Activated naive CD4-positive, alpha-beta T cell treated with anti-CD3 and anti-CD28 coated beads, Interleukin-2, amount 10 ng/mL, durations not matched to agents 7 days and 5 days (primary cell): ENCODE measurements at regions not wholly inside any gene's neighbourhood (a gene's known extent, or its start where the extent isn't known, plus 50 kb on each side); places are given as distances from the start of the nearest gene placed in this dataset.
A peak's percentile ranks its signal among the peaks of the same experiment; 100 is the strongest.

ENCODE experiments used
- CTCF ChIA-PET: fragments of 350-600 bp; sonication (Branson Sonifier 250); formaldehyde crosslinking; loops from one replicate; lab custom pipeline; 2021; ENCODE audit warnings: antibody characterized with exemption; lab: Charles Lee
- DNase-seq: peaks from one replicate; pipeline ENCODE4 v3.0.0-alpha.2; 2020
- H3K27ac Mint-ChIP-seq: one replicate; pipeline ENCODE4 v1.8.0; 2021; ENCODE audit warnings: mild to moderate bottlenecking, moderate library complexity, mixed read lengths
- H3K27me3 Mint-ChIP-seq: one replicate; pipeline ENCODE4 v1.8.0; 2021; ENCODE audit warnings: mild to moderate bottlenecking, mixed read lengths
- H3K36me3 Mint-ChIP-seq: one replicate; pipeline ENCODE4 v1.8.0; 2021; ENCODE audit warnings: mixed read lengths
- H3K4me1 Mint-ChIP-seq: one replicate; pipeline ENCODE4 v1.8.0; 2021; ENCODE audit warnings: mixed read lengths
- H3K4me3 Mint-ChIP-seq: one replicate; pipeline ENCODE4 v1.8.0; 2021; ENCODE audit warnings: mild to moderate bottlenecking, moderate library complexity, mixed read lengths
- H3K9me3 Mint-ChIP-seq: one replicate; pipeline ENCODE4 v1.8.0; 2021; ENCODE audit warnings: mixed read lengths

DNA sequence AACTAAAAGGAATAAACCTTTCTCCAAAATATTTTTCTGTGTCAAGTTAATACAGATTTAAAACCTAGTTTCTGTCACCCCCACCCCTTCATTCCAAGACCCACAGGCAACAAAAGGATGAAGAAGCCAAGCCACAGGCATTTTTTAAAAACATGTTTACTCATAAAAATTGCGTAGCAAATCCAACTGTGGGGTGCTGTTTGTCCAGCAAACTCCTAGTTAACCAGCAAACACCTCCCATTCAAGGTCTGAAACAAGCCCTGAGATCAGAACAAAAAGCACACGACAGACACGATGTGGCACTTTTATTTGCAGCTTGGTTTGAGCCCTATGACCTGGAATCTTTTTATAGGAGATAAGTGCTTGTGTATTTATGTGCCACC lies 149.9 kb upstream of the CAMK1G start:
- Mint-ChIP-seq H3K4me1 (no peaks in the 10 kb centered on the region), H3K27me3 (peaks cover 44% of the 10 kb centered on the region)
- CTCF ChIA-PET: interaction anchor here (1.1 kb wide), 1 partner anchor 79 kb away, joined by 3 read pairs; no protein-coding TSS in a partner anchor

GRCh38 chr1:209434066-209434465 lies 149.4 kb upstream of the CAMK1G start:
- no peak for DNase-seq
- Mint-ChIP-seq H3K4me3 (no peak overlapping the region), H3K27me3 (peaks cover 40% of the 10 kb centered on the region), H3K27ac (no peak overlapping the region), H3K9me3 (no peaks in the 10 kb centered on the region), H3K4me1 (no peaks in the 10 kb centered on the region), H3K36me3 (no peaks in the 10 kb centered on the region)
- CTCF ChIA-PET: interaction anchor here (1.1 kb wide), 1 partner anchor 79 kb away, joined by 3 read pairs; no protein-coding TSS in a partner anchor

More for the DNA sequence above, 149.9 kb upstream of the CAMK1G start:
- Mint-ChIP-seq H3K4me3 (no peak overlapping the region), H3K27ac (no peak overlapping the region), H3K36me3 (no peaks in the 10 kb centered on the region), H3K9me3 (no peaks in the 10 kb centered on the region)
- DNase-seq: no peak

DNA sequence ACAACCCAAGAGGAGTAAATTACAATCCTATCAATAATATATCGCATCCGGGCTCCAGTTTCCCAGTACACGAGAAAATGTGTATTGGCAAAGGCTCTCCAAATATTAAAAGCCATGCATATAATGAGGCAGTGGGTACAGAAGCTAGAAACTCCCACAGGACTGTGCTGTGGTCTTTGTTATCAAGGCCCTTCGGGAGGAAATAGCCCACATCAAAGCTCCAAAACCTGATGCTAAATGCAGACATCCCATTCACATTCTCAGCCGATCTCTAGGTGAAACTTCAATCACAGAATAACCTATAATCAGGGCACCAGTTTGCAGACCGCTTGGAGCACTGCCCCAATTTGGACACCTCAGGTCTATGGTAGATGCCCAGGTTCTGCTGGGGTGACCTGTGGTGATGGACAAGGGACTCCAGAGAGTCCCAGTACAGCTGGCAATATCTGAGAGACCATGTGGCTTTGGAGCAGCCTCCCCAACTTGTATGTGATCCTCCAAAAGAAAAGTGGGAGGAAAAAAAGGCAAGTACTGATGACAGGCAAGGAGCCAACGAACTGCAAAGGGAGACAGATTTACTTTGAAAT lies 148.8 kb upstream of the CAMK1G start:
- CTCF ChIA-PET: interaction anchor here (1.1 kb wide), 1 partner anchor 78 kb away, joined by 3 read pairs; no protein-coding TSS in a partner anchor
- Mint-ChIP-seq H3K4me3 (no peak overlapping the region), H3K27ac (no peak overlapping the region), H3K27me3 (peaks cover 36% of the 10 kb centered on the region), H3K36me3 (no peaks in the 10 kb centered on the region), H3K9me3 (no peaks in the 10 kb centered on the region), H3K4me1 (no peaks in the 10 kb centered on the region)
- DNase-seq: no peak

- CTCF ChIA-PET: no interaction called here
- Mint-ChIP-seq H3K9me3 (no peaks in the 10 kb centered on the region), H3K36me3 (no peaks in the 10 kb centered on the region), H3K27me3 (peaks cover 28% of the 10 kb centered on the region), H3K4me3 (no peak overlapping the region), H3K27ac (peak overlapping the region; percentile 35), H3K4me1 (no peaks in the 10 kb centered on the region)
- peak; percentile 56 for DNase-seq
These were observed 147.6 kb upstream of the CAMK1G start for GRCh38 chr1:209435654-209436566.

DNA sequence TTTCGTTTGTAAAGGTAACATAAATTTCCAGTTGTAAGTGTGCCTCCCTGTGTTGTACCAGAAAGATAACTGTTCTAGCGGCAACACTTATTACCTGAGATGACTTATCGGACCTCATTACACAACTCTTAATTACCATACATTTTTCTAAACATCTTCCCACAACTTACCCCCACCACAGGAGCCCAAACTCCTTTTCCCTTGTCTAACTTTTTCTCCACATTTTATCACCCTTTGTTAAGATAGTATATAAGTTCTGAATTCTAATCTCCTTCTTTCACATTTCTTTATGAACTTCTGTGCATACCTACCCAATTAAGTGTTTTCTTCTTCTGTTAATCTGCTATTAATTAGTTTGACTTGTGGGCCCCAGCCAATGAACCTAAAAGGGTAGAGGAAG lies 143.7 kb upstream of the CAMK1G start:
- no peaks in the 10 kb centered on the region for H3K9me3 Mint-ChIP-seq
- H3K27ac Mint-ChIP-seq: no peak overlapping the region
- no peaks in the 10 kb centered on the region for H3K36me3 Mint-ChIP-seq
- no peak overlapping the region for H3K4me3 Mint-ChIP-seq
- CTCF ChIA-PET: no interaction called here
- H3K27me3 Mint-ChIP-seq: peaks cover 11% of the 10 kb centered on the region
- no peaks in the 10 kb centered on the region for H3K4me1 Mint-ChIP-seq
- no peak for DNase-seq

- H3K27me3 Mint-ChIP-seq: peaks cover 3% of the 10 kb centered on the region
- no peak for DNase-seq
- no peak overlapping the region for H3K27ac Mint-ChIP-seq
- no peaks in the 10 kb centered on the region for H3K9me3 Mint-ChIP-seq
- CTCF ChIA-PET: no interaction called here
- H3K4me1 Mint-ChIP-seq: no peaks in the 10 kb centered on the region
- H3K4me3 Mint-ChIP-seq: no peak overlapping the region
- H3K36me3 Mint-ChIP-seq: no peaks in the 10 kb centered on the region
These were observed 140.1 kb upstream of the CAMK1G start for GRCh38 chr1:209443361-209443931.

DNA sequence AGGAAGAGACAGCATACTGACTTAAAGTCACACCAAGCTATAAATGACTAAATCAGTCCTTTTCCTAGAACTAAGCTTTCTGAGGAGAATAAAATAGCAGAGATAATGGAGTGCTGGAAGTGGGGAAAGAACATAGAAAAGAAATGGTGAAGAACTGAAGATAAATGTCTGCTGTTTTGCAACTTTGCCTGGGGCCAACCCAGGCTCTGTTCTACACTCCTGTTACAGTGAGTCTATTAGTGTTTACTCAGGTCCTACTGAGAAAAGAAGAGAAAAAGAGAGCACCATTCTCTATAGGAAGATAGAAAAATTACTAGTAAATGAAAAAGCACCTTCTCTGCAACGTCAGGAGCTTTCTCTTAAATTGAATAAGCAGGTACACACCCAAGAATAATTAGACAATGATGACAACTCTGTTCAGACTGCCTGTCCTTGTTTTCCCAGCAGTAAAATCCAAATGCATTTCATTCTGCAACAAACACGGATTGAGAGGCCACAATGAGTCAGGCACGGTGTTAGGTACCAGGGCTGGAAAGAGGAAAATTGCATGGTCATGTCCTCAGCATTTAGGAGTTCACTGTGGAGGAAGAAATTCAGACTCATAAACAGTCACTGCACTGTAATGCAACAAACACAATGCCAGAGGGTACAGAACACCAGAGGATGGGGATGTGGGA lies 139.4 kb upstream of the CAMK1G start:
- CTCF ChIA-PET: no interaction called here
- no peaks in the 10 kb centered on the region for H3K36me3 Mint-ChIP-seq
- H3K27ac Mint-ChIP-seq: no peak overlapping the region
- no peak for DNase-seq
- no peaks in the 10 kb centered on the region for H3K4me1 Mint-ChIP-seq
- H3K4me3 Mint-ChIP-seq: no peak overlapping the region
- H3K9me3 Mint-ChIP-seq: no peaks in the 10 kb centered on the region
- peaks cover 3% of the 10 kb centered on the region for H3K27me3 Mint-ChIP-seq

GRCh38 chr1:209444961-209445360 lies 138.6 kb upstream of the CAMK1G start:
- no peak for DNase-seq
- H3K27me3 Mint-ChIP-seq: peaks cover 3% of the 10 kb centered on the region
- CTCF ChIA-PET: no interaction called here
- no peak overlapping the region for H3K4me3 Mint-ChIP-seq
- H3K9me3 Mint-ChIP-seq: no peaks in the 10 kb centered on the region
- no peaks in the 10 kb centered on the region for H3K36me3 Mint-ChIP-seq
- no peaks in the 10 kb centered on the region for H3K4me1 Mint-ChIP-seq
- H3K27ac Mint-ChIP-seq: no peak overlapping the region

GRCh38 chr1:209445576-209445975 lies 137.9 kb upstream of the CAMK1G start:
- DNase-seq: no peak
- Mint-ChIP-seq H3K4me1 (no peaks in the 10 kb centered on the region), H3K27me3 (peaks cover 3% of the 10 kb centered on the region), H3K36me3 (no peaks in the 10 kb centered on the region), H3K9me3 (no peaks in the 10 kb centered on the region), H3K4me3 (no peak overlapping the region), H3K27ac (no peak overlapping the region)
- CTCF ChIA-PET: no interaction called here

GRCh38 chr1:209446356-209446755 lies 137.2 kb upstream of the CAMK1G start:
- Mint-ChIP-seq H3K9me3 (no peaks in the 10 kb centered on the region), H3K27me3 (peaks cover 3% of the 10 kb centered on the region), H3K27ac (no peak overlapping the region), H3K4me3 (no peak overlapping the region), H3K36me3 (no peaks in the 10 kb centered on the region), H3K4me1 (no peaks in the 10 kb centered on the region)
- CTCF ChIA-PET: no interaction called here
- DNase-seq: no peak

GRCh38 chr1:209454340-209454994 lies 129.0 kb upstream of the CAMK1G start:
- Mint-ChIP-seq H3K4me3 (no peak overlapping the region), H3K4me1 (no peaks in the 10 kb centered on the region), H3K36me3 (no peaks in the 10 kb centered on the region), H3K27me3 (no peaks in the 10 kb centered on the region), H3K9me3 (no peaks in the 10 kb centered on the region), H3K27ac (no peak overlapping the region)
- CTCF ChIA-PET: no interaction called here
- DNase-seq: no peak

DNA sequence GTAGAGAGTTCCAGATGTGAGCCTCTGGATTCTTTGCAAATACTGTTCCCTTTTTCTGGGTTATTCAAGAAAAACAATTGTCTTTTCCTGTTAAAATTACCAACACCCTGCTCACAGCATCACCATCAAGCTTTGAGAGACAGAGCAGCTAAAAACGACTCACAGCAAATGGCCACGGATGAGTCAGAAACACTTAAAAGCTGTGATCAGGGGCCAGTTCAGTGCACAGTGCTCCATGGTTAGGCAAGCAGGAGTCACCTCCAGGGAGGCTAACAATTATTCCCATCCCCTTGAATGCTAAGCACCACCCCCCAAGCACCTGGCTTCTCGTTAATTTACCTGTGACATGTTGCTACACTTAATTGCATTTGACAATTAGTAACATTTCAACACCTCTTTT lies 128.4 kb upstream of the CAMK1G start:
- H3K27ac Mint-ChIP-seq: no peak overlapping the region
- no peak for DNase-seq
- CTCF ChIA-PET: no interaction called here
- no peaks in the 10 kb centered on the region for H3K9me3 Mint-ChIP-seq
- no peak overlapping the region for H3K4me3 Mint-ChIP-seq
- H3K4me1 Mint-ChIP-seq: no peaks in the 10 kb centered on the region
- H3K27me3 Mint-ChIP-seq: no peaks in the 10 kb centered on the region
- H3K36me3 Mint-ChIP-seq: no peaks in the 10 kb centered on the region

- Mint-ChIP-seq H3K27ac (no peak overlapping the region), H3K9me3 (no peaks in the 10 kb centered on the region), H3K4me1 (no peaks in the 10 kb centered on the region), H3K4me3 (no peak overlapping the region), H3K27me3 (no peaks in the 10 kb centered on the region), H3K36me3 (no peaks in the 10 kb centered on the region)
- DNase-seq: no peak
- CTCF ChIA-PET: no interaction called here
These were observed 127.7 kb upstream of the CAMK1G start for GRCh38 chr1:209455661-209456358.
